H1 (cell line): ENCODE measurements at regions not wholly inside any gene's neighbourhood (a gene's known extent, or its start where the extent isn't known, plus 50 kb on each side); places are given as distances from the start of the nearest gene placed in this dataset.

Source experiments
- CTCF ChIA-PET: fragments of 300-600 bp; sonication (Branson Sonifier 250); formaldehyde crosslinking; loops from one replicate; lab custom pipeline; 2021; ENCODE audit not compliant: partially characterized antibody; lab: Charles Lee
- POLR2A ChIA-PET: fragments of 300-600 bp; sonication (Branson Sonifier 250); formaldehyde crosslinking; loops from one replicate; lab custom pipeline; 2021; ENCODE audit warnings: inconsistent platforms; ENCODE audit not compliant: partially characterized antibody; lab: Charles Lee
- DNase-seq, 2 experiments: peaks; one replicate each; pipeline versions ENCODE4 v3.0.0 to v3.0.0-alpha.2; 2010 to 2022; ENCODE audit warnings: low spot score in 2 of 2, low read depth in 1 of 2, mixed read lengths in 1 of 2
- FAIRE-seq: peaks from 2 replicates; lab custom pipeline; 2011; peaks lifted over from hg19 to GRCh38; lab: Jason Lieb, UNC
- H2AFZ ChIP-seq: 2 replicates; pipeline ENCODE4 v1.8.1; 2012; ENCODE audit warnings: low read length, inconsistent platforms
- H2AK5ac ChIP-seq: 2 replicates; pipeline ENCODE4 v1.6.1; 2013; ENCODE audit warnings: low read depth, low read length
- H2BK120ac ChIP-seq: replicated peaks from 2 replicates; pipeline ENCODE3; 2013; ENCODE audit warnings: low read depth, low read length, inconsistent platforms
- H2BK12ac ChIP-seq: 2 replicates; pipeline ENCODE4 v1.6.1; 2013; ENCODE audit warnings: low read depth, low read length
- H2BK15ac ChIP-seq: 2 replicates; pipeline ENCODE4 v1.6.1; 2013; ENCODE audit warnings: low read length
- H2BK20ac ChIP-seq: 2 replicates; pipeline ENCODE4 v1.6.1; 2013; ENCODE audit warnings: low read length
- H2BK5ac ChIP-seq: 2 replicates; pipeline ENCODE4 v1.6.1; 2013; ENCODE audit warnings: low read depth, low read length
- H3K14ac ChIP-seq: 2 replicates; pipeline ENCODE4 v1.6.1; 2013; ENCODE audit warnings: inconsistent platforms; ENCODE audit not compliant: insufficient read length
- H3K18ac ChIP-seq: 2 replicates; pipeline ENCODE4 v1.6.1; 2013; ENCODE audit warnings: low read length; ENCODE audit errors: extremely low read depth
- H3K23ac ChIP-seq: 2 replicates; pipeline ENCODE4 v1.6.1; 2013; ENCODE audit warnings: inconsistent platforms; ENCODE audit not compliant: insufficient read length
- H3K23me2 ChIP-seq: 2 replicates; pipeline ENCODE4 v1.6.1; 2013; ENCODE audit warnings: low read depth, low read length
- H3K27ac ChIP-seq: 2 replicates; pipeline ENCODE4 v1.6.1; 2011; ENCODE audit warnings: low read depth, low read length, inconsistent platforms
- H3K27me3 ChIP-seq, 4 experiments: replicated peaks in 1 of 4; 1 replicate in 1 of 4; 2 replicates in 3 of 4; pipeline versions ENCODE4 v1.6.1 to v1.8.1; 2011 to 2013; ENCODE audit warnings: low read length in 3 of 4, mild to moderate bottlenecking in 3 of 4, inconsistent platforms in 2 of 4, mixed read lengths in 2 of 4, moderate library complexity in 1 of 4; ENCODE audit not compliant: control insufficient read depth in 3 of 4, insufficient read depth in 3 of 4; ENCODE audit errors: extremely low read depth in 1 of 4
- H3K36me3 ChIP-seq, 4 experiments: 2 replicates each; pipeline versions ENCODE4 v1.6.1 to v1.8.1; 2011 to 2013; ENCODE audit warnings: mild to moderate bottlenecking in 4 of 4, low read length in 3 of 4, moderate library complexity in 2 of 4, control low read depth in 1 of 4, inconsistent platforms in 1 of 4; ENCODE audit not compliant: insufficient read depth in 4 of 4, control insufficient read depth in 2 of 4
- H3K4ac ChIP-seq: replicated peaks from 2 replicates; pipeline ENCODE3; 2013; ENCODE audit warnings: low read length, low read depth, mixed read lengths, inconsistent platforms; ENCODE audit not compliant: insufficient read length
- H3K4me1 ChIP-seq, 4 experiments: replicated peaks in 1 of 4; 1 replicate in 1 of 4; 2 replicates in 3 of 4; pipeline versions ENCODE4 v1.6.1 to v1.8.1; 2011 to 2013; ENCODE audit warnings: low read length in 3 of 4, inconsistent platforms in 2 of 4, mixed read lengths in 1 of 4; ENCODE audit not compliant: insufficient read depth in 4 of 4, control insufficient read depth in 3 of 4
- H3K4me2 ChIP-seq, 2 experiments: 2 replicates each; pipeline versions ENCODE4 v1.6.1 to v1.8.1; 2011 to 2013; ENCODE audit warnings: low read depth in 2 of 2, low read length in 2 of 2, control low read depth in 1 of 2, inconsistent platforms in 1 of 2, mild to moderate bottlenecking in 1 of 2; ENCODE audit not compliant: insufficient read depth in 1 of 2
- H3K4me3 ChIP-seq, 4 experiments: fragments of 200-600, 300-600 bp in 1 of 4; sonication (generic), shearing (Covaris generic), sonication (Bioruptor Twin) in 1 of 4; 2 replicates each; pipeline versions ENCODE4 v1.5.1 to v1.8.1; 2011 to 2016; ENCODE audit warnings: low read length in 4 of 4, low read depth in 3 of 4, control low read depth in 2 of 4, inconsistent platforms in 2 of 4, mild to moderate bottlenecking in 2 of 4, mixed read lengths in 1 of 4, moderate library complexity in 1 of 4; ENCODE audit not compliant: insufficient read depth in 2 of 4; ENCODE audit errors: extremely low read depth in 1 of 4
- H3K56ac ChIP-seq: replicated peaks from 2 replicates; pipeline ENCODE3; 2013; ENCODE audit warnings: low read depth, mild to moderate bottlenecking, mixed read lengths, low read length, inconsistent platforms; ENCODE audit not compliant: insufficient read length
- H3K79me1 ChIP-seq: 2 replicates; pipeline ENCODE4 v1.6.1; 2013; ENCODE audit warnings: low read depth, low read length, control low read depth
- H3K79me2 ChIP-seq, 2 experiments: 2 replicates each; pipeline versions ENCODE4 v1.6.1 to v1.8.1; 2012 to 2013; ENCODE audit warnings: low read length in 2 of 2, mild to moderate bottlenecking in 2 of 2, inconsistent platforms in 1 of 2; ENCODE audit not compliant: insufficient read depth in 2 of 2, control insufficient read depth in 1 of 2
- H3K9ac ChIP-seq, 4 experiments: replicated peaks in 1 of 4; 1 replicate in 1 of 4; 2 replicates in 3 of 4; pipeline versions ENCODE4 v1.6.1 to v1.8.1; 2011 to 2013; ENCODE audit warnings: low read depth in 3 of 4, low read length in 3 of 4, control low read depth in 2 of 4, mild to moderate bottlenecking in 2 of 4, moderate library complexity in 2 of 4, inconsistent platforms in 1 of 4; ENCODE audit errors: extremely low read depth in 1 of 4
- H3K9me3 ChIP-seq, 2 experiments: 2 replicates each; pipeline versions ENCODE4 v1.6.1 to v1.8.1; 2012 to 2013; ENCODE audit warnings: mild to moderate bottlenecking in 2 of 2, moderate library complexity in 2 of 2, control low read depth in 1 of 2, inconsistent platforms in 1 of 2, low read depth in 1 of 2, low read length in 1 of 2, mixed read lengths in 1 of 2; ENCODE audit not compliant: insufficient read depth in 2 of 2
- H4K20me1 ChIP-seq, 2 experiments: replicated peaks in 1 of 2; 2 replicates each; pipeline versions ENCODE3 to v1.8.1; 2011 to 2013; ENCODE audit warnings: inconsistent platforms in 2 of 2, low read length in 2 of 2, mild to moderate bottlenecking in 1 of 2; ENCODE audit not compliant: insufficient read depth in 2 of 2, control insufficient read depth in 1 of 2
- H4K5ac ChIP-seq: 2 replicates; pipeline ENCODE4 v1.6.1; 2013; ENCODE audit warnings: low read length, low read depth, mixed read lengths, inconsistent platforms; ENCODE audit not compliant: insufficient read length
- H4K8ac ChIP-seq: 2 replicates; pipeline ENCODE4 v1.8.0; 2013; ENCODE audit warnings: mild to moderate bottlenecking, moderate library complexity, low read length, inconsistent platforms; ENCODE audit not compliant: insufficient read depth; ENCODE audit errors: extremely low read depth
- H4K91ac ChIP-seq: replicated peaks from 2 replicates; pipeline ENCODE3; 2013; ENCODE audit warnings: low read length, mixed read lengths, inconsistent platforms; ENCODE audit not compliant: insufficient read length
- BCL11A ChIP-seq, 2 experiments: IDR thresholded peaks; one replicate each; pipeline ENCODE4 v1.6.1; 2011; ENCODE audit warnings: low read depth in 2 of 2, low read length in 2 of 2, mild to moderate bottlenecking in 2 of 2
- CREB1 ChIP-seq: IDR thresholded peaks from 2 replicates; pipeline ENCODE4 v1.6.1; 2012; ENCODE audit warnings: inconsistent platforms
- GTF2F1 ChIP-seq: IDR thresholded peaks from 2 replicates; pipeline ENCODE4 v1.6.1; 2012; ENCODE audit warnings: low read depth, low read length, improper control_type of control experiment, borderline replicate concordance
- NRF1 ChIP-seq: IDR thresholded peaks from 2 replicates; pipeline ENCODE4 v1.6.1; 2011; ENCODE audit warnings: mild to moderate bottlenecking, low read depth, low read length, improper control_type of control experiment
- POLR2AphosphoS5 ChIP-seq: IDR thresholded peaks from 2 replicates; pipeline ENCODE4 v1.6.1; 2011; ENCODE audit warnings: low read depth, low read length
- RBBP5 ChIP-seq: IDR thresholded peaks from 2 replicates; pipeline ENCODE4 v1.7.1; 2012; ENCODE audit warnings: low read depth, mild to moderate bottlenecking, inconsistent platforms, low read length, moderate library complexity, borderline replicate concordance
- RNF2 ChIP-seq: fragments of 200-900, 300-1000 bp; sonication (generic); IDR thresholded peaks from 2 replicates; pipeline ENCODE4 v1.7.1; 2016; ENCODE audit warnings: borderline replicate concordance, low read depth, mild to moderate bottlenecking, antibody characterized with exemption, low read length; ENCODE audit not compliant: poor library complexity, severe bottlenecking; ENCODE audit errors: missing control alignments
- TCF12 ChIP-seq: IDR thresholded peaks from 2 replicates; pipeline ENCODE4 v1.6.1; 2011; ENCODE audit warnings: low read depth, mild to moderate bottlenecking, low read length
- USF2 ChIP-seq: IDR thresholded peaks from 2 replicates; pipeline ENCODE4 v1.6.1; 2011; ENCODE audit warnings: low read length, improper control_type of control experiment
- YY1 ChIP-seq: IDR thresholded peaks from 2 replicates; pipeline ENCODE4 v1.6.1; 2011; ENCODE audit warnings: low read depth, mild to moderate bottlenecking, low read length
- ZNF274 ChIP-seq: IDR thresholded peaks from 2 replicates; pipeline ENCODE4 v1.7.0; 2012; ENCODE audit warnings: low read length, borderline replicate concordance; ENCODE audit errors: extremely low read depth
- WGBS, 2 experiments: shearing (Covaris generic) in 1 of 2; methylation state at CpG; one replicate each; pipeline versions ENCODE4 v1.1.6 to v1.1.7; 2013 to 2015; ENCODE audit warnings: low lambda C conversion rate in 2 of 2, mixed read lengths in 2 of 2, inconsistent platforms in 1 of 2, low coverage in 1 of 2, missing lambda C conversion rate in 1 of 2; ENCODE audit not compliant: insufficient replicate concordance in 2 of 2, insufficient coverage in 1 of 2, insufficient read length in 1 of 2; ENCODE audit errors: extremely low coverage in 1 of 2, missing lambda C conversion rate in 1 of 2; 5-methylcytosine and 5-hydroxymethylcytosine counted together

- H2AFZ ChIP-seq: no peak overlapping the region
- H2BK120ac ChIP-seq: no peak overlapping the region
- H3K23ac ChIP-seq: no peak overlapping the region
- ChIA-PET POLR2A (no interaction called here), CTCF (no interaction called here)
- no peak overlapping the region for H3K56ac ChIP-seq
- no peaks in the 10 kb centered on the region for H3K36me3 ChIP-seq
- H3K4me2 ChIP-seq: no peak overlapping the region
- H4K20me1 ChIP-seq: no peaks in the 10 kb centered on the region
- WGBS, 2 experiments: 91% methylated on average over 2 of the region's 2 CpGs; no CpG with 5 or more reads in 1 of the 2 experiments
- no peak overlapping the region for H3K9ac ChIP-seq
- no peak overlapping the region for H4K5ac ChIP-seq
- H3K4me3 ChIP-seq: no peak overlapping the region
- H2BK15ac ChIP-seq: no peak overlapping the region
- H3K18ac ChIP-seq: no peak overlapping the region
- DNase-seq (no peak), FAIRE-seq (no peak)
- H3K27me3 ChIP-seq: no peaks in the 10 kb centered on the region
- no peak overlapping the region for H2BK12ac ChIP-seq
- no peaks in the 10 kb centered on the region for H3K79me1 ChIP-seq
- H4K91ac ChIP-seq: no peak overlapping the region
- no peak overlapping the region for H2BK5ac ChIP-seq
- no peaks in the 10 kb centered on the region for H3K79me2 ChIP-seq
- no peak overlapping the region for H3K14ac ChIP-seq
- H2AK5ac ChIP-seq: no peak overlapping the region
- no peak overlapping the region for H3K4ac ChIP-seq
- H3K9me3 ChIP-seq: no peaks in the 10 kb centered on the region
- H3K4me1 ChIP-seq: no peaks in the 10 kb centered on the region
- no peak overlapping the region for H2BK20ac ChIP-seq
- H3K23me2 ChIP-seq: no peaks in the 10 kb centered on the region
- H4K8ac ChIP-seq: no peak overlapping the region
- no peak overlapping the region for H3K27ac ChIP-seq
- TF ChIP-seq GTF2F1 (no peak), USF2 (no peak), ZNF274 (no peak), RNF2 (no peak), NRF1 (no peak), POLR2AphosphoS5 (no peak), BCL11A (IDR thresholded peaks at IDR 0.05; ENCODE audit: low read depth in 2 of 2, low read length in 2 of 2) (no peak), TCF12 (no peak), CREB1 (no peak), RBBP5 (no peak), YY1 (no peak)
Observed at GRCh38 chr13:89011615-89012014, 1340.4 kb downstream of the SLITRK5 start.
